GM04503 (cell line): ENCODE measurements at regions not wholly inside any gene's neighbourhood (a gene's known extent, or its start where the extent isn't known, plus 50 kb on each side); places are given as distances from the start of the nearest gene placed in this dataset.
A peak's percentile ranks its signal among the peaks of the same experiment; 100 is the strongest.

Experiments used
- DNase-seq: peaks from one replicate; pipeline ENCODE4 v3.0.0-alpha.2; 2012; ENCODE audit warnings: low read depth

DNA sequence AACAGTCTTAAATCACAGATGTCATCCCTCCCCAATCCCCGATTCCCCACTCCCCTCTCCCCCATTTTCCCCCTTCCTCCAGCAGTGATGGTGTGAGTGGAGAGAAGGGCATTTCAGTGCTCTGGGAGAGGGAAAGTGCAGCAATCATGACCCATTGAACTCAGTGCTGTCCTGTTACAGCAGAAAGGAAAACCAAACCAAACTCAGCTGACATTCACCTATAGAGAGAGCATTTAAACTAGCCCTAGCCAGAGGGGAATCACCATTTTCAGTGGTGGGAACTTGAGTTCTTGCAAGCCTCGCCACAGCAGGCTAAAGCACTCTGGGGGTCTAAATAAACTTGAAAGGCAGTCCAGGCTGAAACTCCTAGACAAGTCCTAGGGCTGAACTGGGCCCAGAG lies 129.9 kb upstream of the COL21A1 start:
- no peak for DNase-seq

- no peak for DNase-seq
These were observed 128.4 kb upstream of the COL21A1 start for GRCh38 chr6:56375806-56376205.

GRCh38 chr6:56374841-56375369 lies 127.5 kb upstream of the COL21A1 start:
- peak; percentile 42 for DNase-seq

DNA sequence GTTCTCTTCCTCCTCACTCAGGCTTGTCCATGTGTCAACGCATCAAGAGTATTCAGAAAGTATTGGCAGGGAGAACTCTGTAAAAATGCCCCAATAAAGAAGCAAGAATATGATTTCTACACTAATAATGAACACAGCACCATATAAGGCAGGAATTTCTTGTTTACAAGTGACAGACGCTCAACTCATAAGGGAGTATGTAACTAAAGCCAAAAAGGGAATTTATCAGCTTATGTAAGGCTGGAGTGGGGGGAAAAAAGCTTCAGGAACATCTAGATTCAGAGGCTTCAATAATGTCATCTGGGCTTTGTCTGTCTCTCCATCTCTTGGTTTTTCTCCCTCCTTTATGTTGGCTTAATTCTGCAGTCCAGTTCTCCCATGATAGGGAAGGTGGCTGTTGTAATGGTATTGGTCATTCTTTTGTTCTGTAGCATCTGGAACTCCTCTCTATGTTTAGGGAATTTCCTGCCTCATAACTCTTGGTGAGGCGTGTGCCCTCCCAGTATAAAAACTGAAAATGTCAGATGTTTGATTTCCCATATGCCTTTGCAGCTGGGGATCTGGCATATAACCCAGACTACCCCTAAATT lies 125.1 kb upstream of the COL21A1 start:
- no peak for DNase-seq

- DNase-seq: no peak
These were observed 123.3 kb upstream of the COL21A1 start for GRCh38 chr6:56370561-56371211.

GRCh38 chr6:56370127-56370540 lies 122.8 kb upstream of the COL21A1 start:
- no peak for DNase-seq

DNA sequence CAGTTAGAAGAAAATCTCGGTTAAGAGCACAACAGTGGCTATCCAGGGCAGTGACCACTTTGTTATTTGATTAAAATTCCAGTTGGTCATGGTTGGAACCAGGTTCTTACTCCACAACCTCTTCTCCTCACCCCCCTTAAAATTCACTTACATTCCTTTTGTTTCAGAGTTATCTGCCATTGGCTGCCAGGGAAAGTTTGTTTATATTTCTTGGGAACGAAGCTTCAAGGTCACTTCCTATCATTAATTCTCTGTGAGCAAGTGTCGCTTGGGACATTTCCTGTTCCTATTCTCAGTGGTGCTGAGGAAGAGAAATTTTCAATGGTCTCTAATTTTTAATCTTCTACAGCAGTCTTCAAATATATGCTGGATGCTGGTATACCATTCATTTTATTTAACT lies 121.1 kb upstream of the COL21A1 start:
- no peak for DNase-seq

DNA sequence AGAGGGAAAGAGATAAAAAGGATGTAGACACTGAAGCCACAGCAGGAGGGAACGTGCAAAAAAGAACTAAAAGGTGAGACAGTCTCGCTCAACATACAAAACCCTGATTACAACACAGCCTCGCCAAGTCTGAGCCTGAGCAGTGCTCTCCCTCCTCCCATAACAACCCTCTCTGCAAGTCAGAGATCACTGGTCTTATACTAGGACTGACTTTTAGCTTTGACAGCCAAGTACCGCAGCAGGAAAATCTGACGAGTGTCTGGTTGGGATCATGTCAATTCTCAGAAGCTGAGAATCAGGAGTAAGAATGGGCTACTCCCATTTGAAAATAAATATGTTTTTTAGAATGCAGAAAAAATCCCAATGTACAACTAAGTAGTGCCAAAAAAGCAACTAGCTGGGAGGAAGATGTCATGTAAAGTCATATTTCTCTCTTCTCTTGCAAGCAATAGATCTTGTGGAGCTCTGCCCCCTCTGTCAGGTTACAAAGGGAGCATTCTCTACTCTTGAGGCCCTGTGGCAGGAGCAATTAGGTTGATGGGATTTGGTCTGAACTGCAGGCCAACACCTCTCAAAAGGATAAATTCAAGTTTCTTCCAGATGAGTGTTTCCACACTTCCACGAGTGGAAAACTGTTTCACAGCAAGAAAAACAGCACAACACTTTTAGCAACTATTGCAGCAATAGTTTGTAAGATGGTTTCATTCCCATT lies 118.9 kb upstream of the COL21A1 start:
- no peak for DNase-seq

DNA sequence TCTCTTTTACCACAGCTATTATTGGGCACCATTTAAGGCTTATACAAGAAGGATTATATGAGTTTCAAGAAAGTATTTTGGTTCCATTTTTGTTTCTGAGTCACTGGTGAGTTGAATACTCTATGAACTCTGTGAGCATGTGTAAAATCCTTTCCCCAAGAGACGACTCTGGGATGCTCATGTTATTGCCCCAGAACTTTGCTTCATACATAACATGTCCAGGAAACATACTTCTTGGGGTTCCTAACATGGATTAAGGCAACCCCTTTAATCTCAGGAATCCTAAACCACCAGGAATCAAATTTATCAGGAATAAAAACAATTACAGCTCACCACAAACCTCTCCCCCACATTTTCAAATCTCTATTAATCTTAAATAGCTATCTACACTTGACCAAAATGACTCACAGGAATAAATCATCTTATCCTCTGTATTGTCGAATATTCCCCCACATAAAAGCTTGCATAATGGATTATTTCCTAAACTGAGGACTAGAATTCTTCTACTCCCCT lies 117.5 kb upstream of the COL21A1 start:
- no peak for DNase-seq

DNA sequence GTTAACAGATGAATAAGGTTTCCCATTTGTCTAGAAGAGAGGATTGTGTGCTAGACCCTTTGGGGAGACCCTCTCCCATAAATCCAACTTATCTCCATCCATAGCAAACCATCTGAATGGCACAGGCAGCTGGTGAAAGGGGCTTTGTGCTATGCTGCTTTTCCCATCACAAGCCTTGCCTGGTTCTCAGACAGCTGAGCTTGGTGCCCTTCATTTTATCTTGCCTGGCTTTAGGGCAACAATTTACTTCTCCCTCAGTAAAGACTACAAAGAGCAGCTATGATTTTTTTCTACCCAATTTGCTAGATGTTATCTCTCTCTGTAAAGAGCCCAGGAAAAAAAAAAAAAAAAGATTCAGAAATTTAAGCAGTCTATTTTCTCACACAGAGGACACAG lies 117.0 kb upstream of the COL21A1 start:
- no peak for DNase-seq

DNA sequence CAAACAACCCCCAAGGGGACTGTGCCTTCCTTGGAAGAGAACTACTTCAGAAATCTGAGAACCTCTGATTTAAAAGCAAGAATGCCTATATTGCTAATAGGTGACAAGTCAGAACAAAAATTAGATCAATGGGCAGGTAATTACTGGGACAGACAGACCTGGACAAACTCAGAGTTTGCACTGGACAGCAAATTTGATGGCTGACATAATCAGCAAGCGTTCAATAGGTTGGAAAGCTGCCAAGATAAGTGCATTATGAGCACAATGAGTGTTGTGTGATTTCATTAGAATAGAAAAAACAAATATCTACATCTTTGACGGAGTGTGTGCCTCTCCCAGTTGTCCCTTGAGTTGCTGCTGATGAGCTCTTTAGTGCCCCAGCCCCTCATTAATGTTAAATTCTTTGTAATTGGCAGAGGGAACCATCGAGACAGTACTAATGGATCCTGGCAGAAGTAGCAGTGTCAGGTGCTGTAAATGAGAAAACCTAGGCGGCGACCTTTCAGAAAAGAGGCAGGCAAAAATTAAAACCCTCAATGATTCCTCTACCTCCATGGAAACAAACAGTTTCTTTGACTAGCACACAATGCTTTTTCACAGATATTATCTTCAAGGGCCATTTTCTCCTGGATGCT lies 116.5 kb upstream of the COL21A1 start:
- no peak for DNase-seq

GRCh38 chr6:56361812-56362211 lies 114.4 kb upstream of the COL21A1 start:
- DNase-seq: no peak

DNA sequence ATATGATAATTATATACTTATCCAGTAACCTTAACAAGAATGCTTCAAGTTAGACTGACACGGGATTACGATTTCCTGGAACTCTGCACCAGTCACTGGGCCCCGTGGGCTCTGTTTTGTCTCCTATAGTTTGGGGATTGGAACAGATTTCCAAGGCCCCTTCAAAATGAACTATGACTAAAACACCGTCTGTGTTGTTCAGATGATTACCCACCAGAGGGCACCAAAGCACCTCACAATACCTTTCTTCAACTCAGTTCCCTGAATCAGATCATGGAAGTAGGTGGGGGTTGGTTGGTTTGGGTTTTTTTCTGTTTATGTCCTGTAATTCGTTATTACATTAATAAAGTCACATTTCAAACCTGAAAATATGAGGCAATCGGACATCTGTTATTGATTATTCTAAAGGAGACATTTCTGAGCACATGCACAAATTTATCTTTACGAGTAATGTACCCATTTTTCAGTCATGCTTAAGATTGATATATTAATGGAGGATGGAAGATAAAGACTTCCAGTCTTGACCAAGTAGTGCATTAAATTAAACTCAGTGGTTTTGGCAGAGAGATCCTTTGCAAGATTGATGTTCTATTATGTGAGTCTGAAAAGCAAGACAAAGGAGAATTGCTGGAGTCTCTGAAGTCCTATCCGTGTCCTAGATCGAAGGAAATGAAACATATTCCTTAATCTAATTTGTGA lies 112.0 kb upstream of the COL21A1 start:
- no peak for DNase-seq

- DNase-seq: no peak
These were observed 110.4 kb upstream of the COL21A1 start for GRCh38 chr6:56357616-56358373.

DNA sequence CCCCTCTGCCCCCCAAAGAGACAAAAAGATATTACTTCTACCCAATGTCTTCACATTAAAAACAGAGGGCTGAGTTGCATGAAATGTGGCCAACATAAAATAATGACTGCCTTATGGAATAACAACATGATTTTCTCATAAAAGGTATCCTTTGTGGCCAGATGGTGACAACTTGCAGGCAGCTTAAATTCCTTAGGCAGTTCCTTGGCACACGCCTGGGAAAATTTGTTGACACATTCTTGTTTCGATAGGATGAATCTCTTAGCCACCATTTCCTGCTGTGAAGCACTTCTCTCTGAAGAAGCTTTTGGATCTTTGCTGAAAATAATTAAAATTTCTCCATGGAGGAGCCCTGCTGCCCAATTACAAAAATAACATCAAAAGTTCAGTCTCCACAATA lies 109.0 kb upstream of the COL21A1 start:
- DNase-seq: no peak

GRCh38 chr6:56353860-56354259 lies 106.5 kb upstream of the COL21A1 start:
- DNase-seq: no peak

- DNase-seq: no peak
These were observed 103.4 kb upstream of the COL21A1 start for GRCh38 chr6:56350628-56351260.

DNA sequence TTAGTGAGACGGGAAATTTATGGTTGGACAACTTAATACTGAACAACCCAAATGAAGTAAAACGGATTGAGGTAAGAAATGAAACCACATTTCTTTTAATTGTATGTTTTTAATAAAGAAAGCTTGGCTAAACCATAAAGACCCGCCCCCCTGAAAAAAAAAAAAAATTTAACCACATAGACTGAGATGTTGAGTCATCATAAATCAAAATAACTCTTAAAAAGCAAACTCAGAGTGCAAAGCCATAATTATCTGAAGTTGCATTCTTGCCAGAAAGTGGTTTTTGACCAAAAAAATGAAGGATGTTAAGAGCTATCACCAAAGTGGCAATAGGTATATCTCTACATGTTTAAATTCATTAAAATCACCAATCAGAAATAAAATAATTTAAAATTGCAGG lies 101.8 kb upstream of the COL21A1 start:
- no peak for DNase-seq

DNA sequence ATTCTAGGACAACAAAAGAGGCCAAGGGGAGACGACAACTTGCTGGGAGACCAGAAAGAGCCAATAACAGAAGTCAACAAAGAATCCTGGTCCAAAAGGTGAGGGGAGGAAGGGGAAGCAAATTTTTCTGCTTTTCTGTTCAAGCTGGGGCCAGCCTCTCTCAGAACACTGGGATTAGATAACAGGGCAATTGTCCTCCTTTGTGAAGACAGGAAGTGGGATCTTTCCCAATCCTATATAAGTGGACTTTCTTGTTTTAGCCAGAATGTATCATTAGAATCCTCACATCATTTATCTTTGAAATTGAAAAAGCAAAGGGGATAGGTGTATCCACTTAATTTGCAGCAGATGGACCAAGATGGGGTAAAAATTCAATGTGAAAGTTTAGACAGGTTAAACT lies 101.2 kb upstream of the COL21A1 start:
- no peak for DNase-seq

- no peak for DNase-seq
These were observed 100.1 kb upstream of the COL21A1 start for GRCh38 chr6:56347526-56347925.

DNA sequence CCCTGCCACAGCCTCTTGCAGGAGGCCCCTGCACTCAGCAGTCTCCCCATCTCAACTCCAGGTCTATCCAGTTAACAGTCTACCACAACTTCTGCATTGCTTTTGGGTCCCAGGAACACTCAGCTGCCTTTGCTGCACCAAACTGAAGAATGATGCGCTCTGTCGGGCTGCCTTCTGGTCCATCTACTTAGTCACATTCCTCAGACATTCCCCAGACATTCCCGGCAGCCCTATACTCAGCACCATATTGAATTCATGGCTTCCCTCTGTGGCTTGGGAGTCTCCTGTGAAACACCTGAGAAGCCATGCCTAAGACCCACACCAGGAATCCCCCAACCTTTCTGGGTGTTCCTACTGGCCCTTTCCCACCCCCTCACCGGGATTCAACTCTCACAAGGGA lies 99.6 kb upstream of the COL21A1 start:
- no peak for DNase-seq
